ENCODE measurements at regions not wholly inside any gene's neighbourhood (a gene's known extent, or its start where the extent isn't known, plus 50 kb on each side); places are given as distances from the start of the nearest gene placed in this dataset.

DNA sequence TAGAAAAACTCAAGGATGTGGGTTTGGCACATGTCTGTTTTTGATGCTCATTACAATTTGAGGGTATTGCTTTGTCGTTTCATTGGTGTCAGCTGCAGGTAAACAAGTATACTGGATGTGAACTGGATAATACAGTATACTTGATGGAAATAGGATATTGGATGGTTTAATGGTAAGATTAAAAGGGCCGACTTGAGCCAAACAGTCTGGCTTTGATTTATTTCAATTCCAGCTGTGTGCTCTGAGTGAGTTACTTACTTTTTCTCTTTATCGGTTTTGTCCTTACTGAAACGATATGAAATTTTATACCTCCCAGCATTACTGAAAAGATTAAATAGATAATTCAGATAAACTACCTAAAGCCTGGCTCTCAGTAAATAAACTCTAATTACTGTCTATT is 227.6 kb downstream of the ASXL3 start:
- DNase-seq = no peak

DNA sequence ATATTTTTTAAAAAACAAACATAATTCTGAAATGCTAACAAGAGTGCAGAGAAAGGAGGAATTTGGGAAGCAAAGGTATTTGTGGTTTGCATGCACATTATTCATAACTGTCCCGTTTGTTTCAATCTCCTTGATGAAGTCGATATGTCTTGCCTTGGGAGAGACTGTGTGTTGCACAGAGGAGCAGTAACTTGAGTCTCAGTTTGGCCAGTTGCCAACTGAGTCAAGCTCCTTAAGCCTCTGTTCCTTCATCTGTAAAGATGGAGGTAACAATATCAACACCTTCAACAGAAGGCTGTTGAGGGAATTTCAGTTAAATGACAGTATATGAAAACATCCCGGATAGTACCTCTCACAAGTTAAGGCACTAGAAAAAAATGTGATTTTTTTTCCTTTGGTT is 226.2 kb downstream of the ASXL3 start:
- DNase-seq = no peak

GRCh38 chr18:33803636-33804035 is 225.6 kb downstream of the ASXL3 start:
- DNase-seq = no peak

DNA sequence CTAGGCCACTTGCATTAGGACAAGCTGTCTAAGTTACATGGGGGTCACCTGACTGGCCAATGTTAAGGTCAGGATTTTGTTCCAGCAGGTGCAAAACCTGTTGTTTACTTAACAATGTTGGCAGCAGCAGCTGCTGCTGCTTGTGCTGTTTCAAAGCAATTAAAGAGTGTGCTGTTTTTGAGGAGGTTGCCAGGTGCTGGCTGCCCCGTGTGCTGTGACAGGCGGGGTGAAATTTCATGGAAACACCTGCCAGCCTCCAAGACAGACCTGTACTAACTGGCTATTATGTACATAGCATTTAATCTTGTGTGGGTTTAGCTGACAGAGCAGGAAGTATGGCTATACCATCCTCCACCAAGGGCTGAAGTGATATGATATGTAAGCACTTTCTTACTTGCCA is 224.9 kb downstream of the ASXL3 start:
- no peak for DNase-seq
